ENCODE measurements at regions not wholly inside any gene's neighbourhood (a gene's known extent, or its start where the extent isn't known, plus 50 kb on each side); places are given as distances from the start of the nearest gene placed in this dataset.

DNA sequence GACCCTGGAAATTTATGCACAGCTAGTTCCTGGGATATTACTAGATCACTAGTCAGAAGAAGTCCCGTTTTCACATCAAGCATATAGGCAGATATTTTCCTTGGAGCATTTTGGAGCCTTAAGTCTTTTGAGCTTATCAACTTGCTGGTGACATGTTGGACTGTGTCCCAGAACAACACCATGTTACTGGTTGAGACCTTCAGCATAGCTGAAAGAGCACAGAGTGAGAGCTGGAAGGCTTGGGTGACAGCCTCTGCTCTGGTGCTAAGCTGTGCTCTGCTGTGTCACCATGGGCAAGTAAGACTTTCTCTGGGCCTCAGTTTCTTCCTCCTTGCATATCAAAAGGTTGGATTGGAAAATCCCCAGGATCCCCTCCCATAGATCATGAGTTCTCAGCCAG, 116.6 kb upstream of the FRMPD4 start:
- no peak overlapping the region for H3K4me3 Mint-ChIP-seq (ENCODE audit: unreplicated experiment)
- TF ChIP-seq, protein P1, sequence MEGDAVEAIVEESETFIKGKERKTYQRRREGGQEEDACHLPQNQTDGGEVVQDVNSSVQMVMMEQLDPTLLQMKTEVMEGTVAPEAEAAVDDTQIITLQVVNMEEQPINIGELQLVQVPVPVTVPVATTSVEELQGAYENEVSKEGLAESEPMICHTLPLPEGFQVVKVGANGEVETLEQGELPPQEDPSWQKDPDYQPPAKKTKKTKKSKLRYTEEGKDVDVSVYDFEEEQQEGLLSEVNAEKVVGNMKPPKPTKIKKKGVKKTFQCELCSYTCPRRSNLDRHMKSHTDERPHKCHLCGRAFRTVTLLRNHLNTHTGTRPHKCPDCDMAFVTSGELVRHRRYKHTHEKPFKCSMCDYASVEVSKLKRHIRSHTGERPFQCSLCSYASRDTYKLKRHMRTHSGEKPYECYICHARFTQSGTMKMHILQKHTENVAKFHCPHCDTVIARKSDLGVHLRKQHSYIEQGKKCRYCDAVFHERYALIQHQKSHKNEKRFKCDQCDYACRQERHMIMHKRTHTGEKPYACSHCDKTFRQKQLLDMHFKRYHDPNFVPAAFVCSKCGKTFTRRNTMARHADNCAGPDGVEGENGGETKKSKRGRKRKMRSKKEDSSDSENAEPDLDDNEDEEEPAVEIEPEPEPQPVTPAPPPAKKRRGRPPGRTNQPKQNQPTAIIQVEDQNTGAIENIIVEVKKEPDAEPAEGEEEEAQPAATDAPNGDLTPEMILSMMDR (IDR thresholded peaks at IDR 0.05; ENCODE audit: unreplicated experiment) = no peak
- no peaks in the 10 kb centered on the region for H3K27me3 Mint-ChIP-seq (ENCODE audit: unreplicated experiment)
- H3K9me3 Mint-ChIP-seq (ENCODE audit: unreplicated experiment) = no peaks in the 10 kb centered on the region
- H3K36me3 Mint-ChIP-seq (ENCODE audit: low read depth, unreplicated experiment) = no peaks in the 10 kb centered on the region
- no peaks in the 10 kb centered on the region for H3K4me1 Mint-ChIP-seq (ENCODE audit: unreplicated experiment)
- DNase-seq (ENCODE audit: low spot score) = no peak
- no peak overlapping the region for H3K27ac Mint-ChIP-seq (ENCODE audit: unreplicated experiment)

DNA sequence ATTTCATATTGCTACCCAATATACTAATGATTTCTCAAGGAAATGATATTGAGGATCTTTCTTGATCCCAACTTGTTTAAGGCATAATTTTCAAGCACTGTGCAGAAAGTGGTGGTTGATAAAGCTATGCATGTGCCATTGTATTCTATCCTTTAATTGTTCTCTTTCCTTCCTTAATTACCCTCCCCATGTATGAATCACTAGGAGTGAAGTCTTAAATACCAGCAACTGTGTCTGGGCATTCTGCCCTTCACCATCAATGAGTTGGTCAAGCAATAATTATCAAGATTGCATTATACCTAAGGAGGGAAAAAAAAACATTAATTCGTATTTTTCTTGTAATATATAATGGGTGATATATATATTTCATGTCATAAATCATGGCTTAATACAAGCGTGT, 111.8 kb upstream of the FRMPD4 start:
- Mint-ChIP-seq H3K4me3 (ENCODE audit: unreplicated experiment) (no peak overlapping the region), H3K27me3 (ENCODE audit: unreplicated experiment) (no peaks in the 10 kb centered on the region), H3K4me1 (ENCODE audit: unreplicated experiment) (no peaks in the 10 kb centered on the region), H3K36me3 (ENCODE audit: low read depth, unreplicated experiment) (no peaks in the 10 kb centered on the region), H3K27ac (ENCODE audit: unreplicated experiment) (no peak overlapping the region), H3K9me3 (ENCODE audit: unreplicated experiment) (no peaks in the 10 kb centered on the region)
- TF ChIP-seq, protein P1 (IDR thresholded peaks at IDR 0.05; ENCODE audit: unreplicated experiment) = no peak
- DNase-seq (ENCODE audit: low spot score) = no peak

DNA sequence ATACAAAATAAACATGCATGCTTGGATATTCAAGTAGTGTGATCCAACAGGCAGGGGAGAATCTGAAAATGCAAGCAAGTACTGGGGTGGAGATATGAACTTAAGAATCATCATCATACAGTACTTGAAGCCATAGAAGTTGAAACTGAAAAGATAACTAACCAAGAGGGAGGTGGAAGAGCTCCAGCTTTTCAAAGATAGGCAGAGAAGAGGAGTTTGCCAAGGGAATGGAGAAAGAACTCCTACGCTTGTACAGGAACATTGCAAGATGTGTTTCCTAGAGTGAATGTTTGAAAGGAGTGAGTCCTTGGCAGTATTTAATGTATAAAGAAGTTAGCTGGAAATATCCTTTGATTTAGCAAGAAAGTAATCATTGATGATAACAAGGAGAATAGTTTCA, 106.2 kb upstream of the FRMPD4 start:
- Mint-ChIP-seq H3K9me3 (ENCODE audit: unreplicated experiment) (no peaks in the 10 kb centered on the region), H3K4me1 (ENCODE audit: unreplicated experiment) (no peaks in the 10 kb centered on the region), H3K27ac (ENCODE audit: unreplicated experiment) (no peak overlapping the region), H3K4me3 (ENCODE audit: unreplicated experiment) (no peak overlapping the region), H3K36me3 (ENCODE audit: low read depth, unreplicated experiment) (no peaks in the 10 kb centered on the region), H3K27me3 (ENCODE audit: unreplicated experiment) (no peaks in the 10 kb centered on the region)
- TF ChIP-seq, protein P1 (IDR thresholded peaks at IDR 0.05; ENCODE audit: unreplicated experiment) = no peak
- no peak for DNase-seq (ENCODE audit: low spot score)

DNA sequence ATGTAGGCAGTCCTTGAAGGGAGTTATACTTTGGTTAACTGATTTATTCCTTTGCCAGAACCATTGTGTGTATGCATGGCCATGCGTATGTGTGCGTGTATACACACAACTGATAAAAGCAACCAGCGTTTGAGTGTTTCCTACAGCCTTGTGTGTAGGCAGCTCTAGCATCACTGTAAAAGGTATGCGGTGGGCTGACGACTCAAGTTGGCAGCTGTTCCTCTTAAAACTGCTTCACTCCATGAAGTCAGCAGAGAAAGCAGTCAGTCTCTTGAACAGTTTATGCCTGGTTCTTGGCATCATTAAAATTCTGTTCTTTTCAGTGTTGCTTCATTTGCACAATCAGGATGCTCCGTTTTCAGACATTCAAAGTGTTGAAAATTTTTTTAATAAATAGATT, 103.5 kb upstream of the FRMPD4 start:
- Mint-ChIP-seq H3K9me3 (ENCODE audit: unreplicated experiment) (no peaks in the 10 kb centered on the region), H3K4me3 (ENCODE audit: unreplicated experiment) (no peak overlapping the region), H3K4me1 (ENCODE audit: unreplicated experiment) (no peaks in the 10 kb centered on the region), H3K27ac (ENCODE audit: unreplicated experiment) (no peak overlapping the region), H3K27me3 (ENCODE audit: unreplicated experiment) (no peaks in the 10 kb centered on the region), H3K36me3 (ENCODE audit: low read depth, unreplicated experiment) (no peaks in the 10 kb centered on the region)
- DNase-seq (ENCODE audit: low spot score) = no peak
- TF ChIP-seq, protein P1 (IDR thresholded peaks at IDR 0.05; ENCODE audit: unreplicated experiment) = no peak

DNA sequence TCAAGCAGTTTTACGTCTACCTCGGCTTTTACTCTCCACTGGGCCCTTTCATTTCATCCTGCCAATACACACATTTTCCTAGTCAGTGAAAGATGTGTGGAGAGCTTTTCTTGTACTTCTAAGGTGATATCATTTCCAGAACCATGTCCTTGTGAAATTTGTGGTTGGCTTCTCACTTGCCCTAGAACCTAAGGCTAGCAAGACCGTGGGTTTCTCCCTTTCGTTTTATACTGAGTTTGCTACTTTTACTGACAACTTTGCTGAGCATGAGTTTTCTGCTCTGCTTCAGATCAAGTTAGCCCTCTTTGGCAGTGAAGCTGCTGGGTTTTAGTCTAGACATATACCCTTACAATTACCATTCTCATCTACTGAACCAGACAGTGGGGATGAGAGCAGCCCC, 95.7 kb upstream of the FRMPD4 start:
- Mint-ChIP-seq H3K36me3 (ENCODE audit: low read depth, unreplicated experiment) (no peaks in the 10 kb centered on the region), H3K27me3 (ENCODE audit: unreplicated experiment) (no peaks in the 10 kb centered on the region), H3K27ac (ENCODE audit: unreplicated experiment) (no peak overlapping the region), H3K9me3 (ENCODE audit: unreplicated experiment) (no peaks in the 10 kb centered on the region), H3K4me3 (ENCODE audit: unreplicated experiment) (no peak overlapping the region), H3K4me1 (ENCODE audit: unreplicated experiment) (no peaks in the 10 kb centered on the region)
- TF ChIP-seq, protein P1 (IDR thresholded peaks at IDR 0.05; ENCODE audit: unreplicated experiment) = no peak
- DNase-seq (ENCODE audit: low spot score) = no peak
